SK-N-SH treated with all-trans-retinoic acid at 6 μM for 48 hours (cell line): ENCODE measurements at regions not wholly inside any gene's neighbourhood (a gene's known extent, or its start where the extent isn't known, plus 50 kb on each side); places are given as distances from the start of the nearest gene placed in this dataset.

Experiments
- ATAC-seq: fragments of 200-7000 bp; cut with Tn5 transposase; 3 replicates; pipeline ENCODE4 v1.9.1; 2020; ENCODE audit warnings: mild to moderate bottlenecking, moderate library complexity
- CSDC2 ChIP-seq: fragments of 250-450 bp; sonication (Bioruptor Pico); IDR thresholded peaks from 2 replicates; pipeline ENCODE4 v1.5.0; 2020; ENCODE audit warnings: mild to moderate bottlenecking, moderate library complexity
- ESRRG ChIP-seq: fragments of 250-450 bp; sonication (Bioruptor Pico); IDR thresholded peaks from 2 replicates; pipeline ENCODE4 v1.6.1; 2021; ENCODE audit warnings: mild to moderate bottlenecking
- GLIS3 ChIP-seq: fragments of 250-450 bp; sonication (Bioruptor Pico); IDR thresholded peaks from 2 replicates; pipeline ENCODE4 v1.5.0; 2020; ENCODE audit warnings: mild to moderate bottlenecking, moderate library complexity
- ISL1 ChIP-seq: fragments of 250-450 bp; sonication (Bioruptor Pico); IDR thresholded peaks from 2 replicates; pipeline ENCODE4 v2.1.2; 2022; ENCODE audit warnings: mild to moderate bottlenecking, moderate library complexity
- PATZ1 ChIP-seq: fragments of 250-450 bp; sonication (Bioruptor Pico); IDR thresholded peaks from 2 replicates; pipeline ENCODE4 v1.8.0; 2020; ENCODE audit warnings: mild to moderate bottlenecking, moderate library complexity, borderline replicate concordance
- PPARA ChIP-seq: fragments of 250-450 bp; sonication (Bioruptor Pico); IDR thresholded peaks from 2 replicates; pipeline ENCODE4 v1.5.0; 2020; ENCODE audit warnings: mild to moderate bottlenecking, borderline replicate concordance
- SNAI2 ChIP-seq: fragments of 250-450 bp; sonication (Bioruptor Pico); IDR thresholded peaks from 2 replicates; pipeline ENCODE4 v1.5.0; 2020; ENCODE audit warnings: mild to moderate bottlenecking, moderate library complexity
- TOX ChIP-seq: fragments of 250-450 bp; sonication (Bioruptor Pico); IDR thresholded peaks from 2 replicates; pipeline ENCODE4 v1.8.0; 2021; ENCODE audit warnings: mild to moderate bottlenecking, moderate library complexity, borderline replicate concordance
- TSHZ2 ChIP-seq: fragments of 250-450 bp; sonication (Bioruptor Pico); IDR thresholded peaks from 2 replicates; pipeline ENCODE4 v1.5.0; 2020; ENCODE audit warnings: mild to moderate bottlenecking, moderate library complexity
- ZC3H10 ChIP-seq: fragments of 250-450 bp; sonication (Bioruptor Pico); IDR thresholded peaks from 2 replicates; pipeline ENCODE4 v1.5.1; 2021; ENCODE audit warnings: mild to moderate bottlenecking, moderate library complexity
- ZFP30 ChIP-seq: fragments of 450-650 bp; formaldehyde crosslinking; IDR thresholded peaks from 2 replicates; pipeline ENCODE4 v1.5.0; 2022; ENCODE audit warnings: mild to moderate bottlenecking, moderate library complexity
- ZNF70 ChIP-seq: fragments of 450-650 bp; formaldehyde crosslinking; IDR thresholded peaks from 2 replicates; pipeline ENCODE4 v1.5.0; 2020; ENCODE audit warnings: mild to moderate bottlenecking, moderate library complexity
- ZNF8 ChIP-seq: fragments of 450-650 bp; formaldehyde crosslinking; IDR thresholded peaks from 2 replicates; pipeline ENCODE4 v1.5.0; 2020; ENCODE audit warnings: mild to moderate bottlenecking, moderate library complexity
- TF ChIP-seq, protein P1 (sequence below): fragments of 250-450 bp; sonication (Bioruptor Pico); IDR thresholded peaks from 2 replicates; pipeline ENCODE4 v1.5.1; 2020; ENCODE audit warnings: low read depth, mild to moderate bottlenecking, moderate library complexity
- TF ChIP-seq, protein P2 (sequence below): fragments of 250-450 bp; sonication (Bioruptor Pico); IDR thresholded peaks from 2 replicates; pipeline ENCODE4 v1.5.1; 2021; ENCODE audit warnings: mild to moderate bottlenecking, moderate library complexity

- no peak for TF ChIP-seq TSHZ2 (CRISPR knock-in tag)
- TF ChIP-seq PPARA (CRISPR knock-in tag) = no peak
- no peak for TF ChIP-seq ZNF70 (CRISPR knock-in tag)
- TF ChIP-seq, protein P1, sequence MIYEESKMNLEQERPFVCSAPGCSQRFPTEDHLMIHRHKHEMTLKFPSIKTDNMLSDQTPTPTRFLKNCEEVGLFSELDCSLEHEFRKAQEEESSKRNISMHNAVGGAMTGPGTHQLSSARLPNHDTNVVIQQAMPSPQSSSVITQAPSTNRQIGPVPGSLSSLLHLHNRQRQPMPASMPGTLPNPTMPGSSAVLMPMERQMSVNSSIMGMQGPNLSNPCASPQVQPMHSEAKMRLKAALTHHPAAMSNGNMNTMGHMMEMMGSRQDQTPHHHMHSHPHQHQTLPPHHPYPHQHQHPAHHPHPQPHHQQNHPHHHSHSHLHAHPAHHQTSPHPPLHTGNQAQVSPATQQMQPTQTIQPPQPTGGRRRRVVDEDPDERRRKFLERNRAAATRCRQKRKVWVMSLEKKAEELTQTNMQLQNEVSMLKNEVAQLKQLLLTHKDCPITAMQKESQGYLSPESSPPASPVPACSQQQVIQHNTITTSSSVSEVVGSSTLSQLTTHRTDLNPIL (CRISPR knock-in tag) = no peak
- no peak for TF ChIP-seq ZFP30 (CRISPR knock-in tag)
- no peak for TF ChIP-seq ISL1
These were observed 84.4 kb upstream of the YWHAQ start (continued) for GRCh38 chr2:9715238-9715637.

- ATAC-seq = no peak
- TF ChIP-seq ZNF70 (CRISPR knock-in tag) (no peak), ESRRG (CRISPR knock-in tag) (no peak), PATZ1 (CRISPR knock-in tag) (no peak)
These were observed 87.2 kb upstream of the YWHAQ start for GRCh38 chr2:9717886-9718451.

- no peak for TF ChIP-seq ZNF70 (CRISPR knock-in tag)
- no peak for TF ChIP-seq ZFP30 (CRISPR knock-in tag)
- TF ChIP-seq ESRRG (CRISPR knock-in tag) = no peak
- TF ChIP-seq GLIS3 (CRISPR knock-in tag) = no peak
- no peak for TF ChIP-seq TSHZ2 (CRISPR knock-in tag)
- TF ChIP-seq CSDC2 = no peak
- no peak for TF ChIP-seq TOX
- no peak for TF ChIP-seq ZNF8 (CRISPR knock-in tag)
- no peak for TF ChIP-seq ZC3H10
- no peak for TF ChIP-seq PPARA (CRISPR knock-in tag)
- TF ChIP-seq PATZ1 (CRISPR knock-in tag) = no peak
- TF ChIP-seq, protein P1 (CRISPR knock-in tag) = no peak
- TF ChIP-seq, protein P2, sequence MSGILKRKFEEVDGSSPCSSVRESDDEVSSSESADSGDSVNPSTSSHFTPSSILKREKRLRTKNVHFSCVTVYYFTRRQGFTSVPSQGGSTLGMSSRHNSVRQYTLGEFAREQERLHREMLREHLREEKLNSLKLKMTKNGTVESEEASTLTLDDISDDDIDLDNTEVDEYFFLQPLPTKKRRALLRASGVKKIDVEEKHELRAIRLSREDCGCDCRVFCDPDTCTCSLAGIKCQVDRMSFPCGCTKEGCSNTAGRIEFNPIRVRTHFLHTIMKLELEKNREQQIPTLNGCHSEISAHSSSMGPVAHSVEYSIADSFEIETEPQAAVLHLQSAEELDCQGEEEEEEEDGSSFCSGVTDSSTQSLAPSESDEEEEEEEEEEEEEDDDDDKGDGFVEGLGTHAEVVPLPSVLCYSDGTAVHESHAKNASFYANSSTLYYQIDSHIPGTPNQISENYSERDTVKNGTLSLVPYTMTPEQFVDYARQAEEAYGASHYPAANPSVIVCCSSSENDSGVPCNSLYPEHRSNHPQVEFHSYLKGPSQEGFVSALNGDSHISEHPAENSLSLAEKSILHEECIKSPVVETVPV (CRISPR knock-in tag) = no peak
- no peak for TF ChIP-seq SNAI2 (CRISPR knock-in tag)
- no peak for ATAC-seq
These were observed 89.7 kb upstream of the YWHAQ start for GRCh38 chr2:9720352-9721093.
